Thymus (tissue), 11 donors: ENCODE measurements at regions not wholly inside any gene's neighbourhood (a gene's known extent, or its start where the extent isn't known, plus 50 kb on each side); places are given as distances from the start of the nearest gene placed in this dataset.
"Not testable (repeated sequence)": the region's sequence is repeated elsewhere in the genome, so short reads cannot be mapped to it uniquely, and the experiment has no call there.

ENCODE experiments used
- DNase-seq, 9 donors: peaks; one replicate each; pipeline ENCODE4 v3.0.0-alpha.2; 2013; ENCODE audit warnings: low spot score in 9 of 9, low read depth in 6 of 9, missing footprints in 1 of 9
- H3K27ac ChIP-seq, 2 donors: one replicate each; pipeline ENCODE4 v1.5.1; 2013; ENCODE audit warnings: control low read depth in 1 of 2, low read depth in 1 of 2, low read length in 1 of 2, mild to moderate bottlenecking in 1 of 2, moderate library complexity in 1 of 2
- H3K27me3 ChIP-seq, 2 donors: one replicate each; pipeline ENCODE4 v1.5.1; 2013; ENCODE audit warnings: low read length in 1 of 2; ENCODE audit not compliant: control insufficient read depth in 2 of 2, insufficient read depth in 1 of 2
- H3K36me3 ChIP-seq, 2 donors: one replicate each; pipeline ENCODE4 v1.5.1; 2013; ENCODE audit warnings: low read length in 1 of 2, mild to moderate bottlenecking in 1 of 2, moderate library complexity in 1 of 2; ENCODE audit not compliant: control insufficient read depth in 2 of 2, insufficient read depth in 2 of 2
- H3K4me1 ChIP-seq, 2 donors: one replicate each; pipeline ENCODE4 v1.5.1; 2013; ENCODE audit warnings: low read length in 2 of 2; ENCODE audit not compliant: control insufficient read depth in 2 of 2, insufficient read depth in 2 of 2
- H3K4me3 ChIP-seq, 2 donors: one replicate each; pipeline ENCODE4 v1.5.1; 2013; ENCODE audit warnings: low read length in 2 of 2, control low read depth in 1 of 2, mild to moderate bottlenecking in 1 of 2
- H3K9me3 ChIP-seq, 2 donors: one replicate each; pipeline ENCODE4 v1.5.1; 2013; ENCODE audit warnings: low read length in 1 of 2, mild to moderate bottlenecking in 1 of 2; ENCODE audit not compliant: control insufficient read depth in 2 of 2, insufficient read depth in 1 of 2
- WGBS: extraction: QIAGEN DNeasy Blood & Tissue Kit; methylation state at CpG from one replicate; pipeline ENCODE4 v1.1.7; 2013; 5-methylcytosine and 5-hydroxymethylcytosine counted together
- donor health status: healthy.

DNA sequence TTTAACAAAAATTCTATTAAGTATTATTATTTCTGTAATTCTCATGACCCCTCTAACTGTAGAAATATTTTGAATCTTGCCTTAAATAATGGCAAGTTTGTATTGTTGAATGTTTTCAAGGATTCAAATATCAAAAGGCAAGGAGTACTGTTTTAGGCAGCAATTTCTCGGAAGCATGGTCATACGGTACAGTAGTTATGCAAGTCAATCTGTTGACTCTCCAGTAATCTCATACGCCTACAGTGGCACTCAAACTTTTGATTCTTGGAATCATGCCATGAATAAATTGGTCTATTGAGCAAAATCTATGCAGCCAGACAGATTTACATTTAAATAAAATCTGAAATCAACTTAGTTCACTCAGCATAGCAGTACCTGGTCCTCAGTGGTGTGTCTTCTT is 139.6 kb upstream of the FAM47C start:
- no peaks in the 10 kb centered on the region for H3K36me3 ChIP-seq
- DNase-seq = no peak
- H3K27me3 ChIP-seq = no peaks in the 10 kb centered on the region
- no peaks in the 10 kb centered on the region for H3K4me1 ChIP-seq
- H3K9me3 ChIP-seq = no peaks in the 10 kb centered on the region
- no peak overlapping the region for H3K27ac ChIP-seq
- no peak overlapping the region for H3K4me3 ChIP-seq
- 89% methylated on average over 3 of the region's 3 CpGs for WGBS

DNA sequence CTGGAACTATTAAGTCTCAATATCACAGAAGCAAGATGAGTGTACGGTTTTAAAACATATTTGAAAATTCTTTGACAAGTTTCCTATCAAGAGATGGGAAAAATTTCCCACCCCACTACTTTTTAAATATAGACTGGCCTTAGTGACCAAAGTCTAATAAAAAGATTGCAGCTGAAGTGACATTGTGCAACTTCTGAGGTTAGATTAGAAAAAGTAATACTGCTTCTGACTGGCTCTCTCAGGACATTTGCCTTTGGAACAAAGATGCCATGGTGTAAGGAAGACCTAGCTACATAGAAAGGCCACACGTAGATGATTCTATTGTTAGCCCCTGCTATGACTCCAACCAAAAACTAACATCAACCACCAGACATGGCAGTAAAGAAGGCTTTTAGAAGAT is 138.7 kb upstream of the FAM47C start:
- H3K36me3 ChIP-seq = no peaks in the 10 kb centered on the region
- H3K4me3 ChIP-seq = no peak overlapping the region
- WGBS = 83% methylated on average over 2 of the region's 2 CpGs
- no peaks in the 10 kb centered on the region for H3K9me3 ChIP-seq
- H3K4me1 ChIP-seq = no peaks in the 10 kb centered on the region
- H3K27ac ChIP-seq = no peak overlapping the region
- no peak for DNase-seq
- H3K27me3 ChIP-seq = no peaks in the 10 kb centered on the region

DNA sequence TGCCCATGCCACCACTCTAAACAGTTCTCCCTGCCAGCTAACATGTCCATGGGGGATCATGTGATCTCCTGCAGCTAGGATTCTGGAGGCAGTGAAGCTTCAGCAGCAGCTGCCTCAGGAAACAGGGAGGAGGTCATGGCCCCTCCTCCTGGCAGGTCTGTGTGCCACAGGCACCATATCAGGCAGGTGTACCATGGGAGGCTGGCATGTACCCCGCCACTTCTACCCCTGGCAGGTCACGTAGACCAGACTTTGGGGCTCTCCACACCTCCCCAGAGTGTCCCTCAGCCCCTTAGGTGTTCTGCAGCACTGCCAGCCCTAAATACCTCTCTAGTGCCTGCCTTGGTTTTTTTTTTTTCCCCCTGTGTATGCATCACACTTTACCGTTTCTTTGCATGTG is 110.5 kb upstream of the FAM47C start:
- Histone ChIP-seq H3K9me3 (no peaks in the 10 kb centered on the region), H3K36me3 (no peaks in the 10 kb centered on the region), H3K4me3 (no peak overlapping the region), H3K27me3 (no peaks in the 10 kb centered on the region), H3K4me1 (no peaks in the 10 kb centered on the region), H3K27ac (no peak overlapping the region)
- 93% methylated on average over 3 of the region's 3 CpGs for WGBS
- no peak for DNase-seq

DNA sequence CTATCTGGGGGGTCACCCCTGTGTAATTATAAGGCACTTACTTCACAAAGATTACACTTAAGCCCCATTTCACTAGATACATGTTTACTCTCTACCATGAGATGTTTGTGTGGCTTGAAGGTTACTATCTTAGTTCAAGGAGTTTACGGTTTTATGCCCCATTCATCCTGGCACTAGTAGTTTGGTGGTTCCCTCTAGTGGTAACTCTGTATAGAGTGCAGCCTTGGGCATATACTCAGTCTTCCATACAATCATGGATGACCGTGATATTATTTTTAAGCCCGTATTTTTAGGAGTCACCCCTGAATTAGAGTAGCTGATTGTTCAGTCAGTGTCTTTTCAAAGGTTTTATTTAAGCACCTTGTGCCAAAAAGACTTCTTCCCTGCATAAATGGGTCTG is 109.9 kb upstream of the FAM47C start:
- no peaks in the 10 kb centered on the region for H3K4me1 ChIP-seq
- no peaks in the 10 kb centered on the region for H3K36me3 ChIP-seq
- H3K27ac ChIP-seq = no peak overlapping the region
- no peak for DNase-seq
- H3K4me3 ChIP-seq = no peak overlapping the region
- no peaks in the 10 kb centered on the region for H3K9me3 ChIP-seq
- H3K27me3 ChIP-seq = no peaks in the 10 kb centered on the region
- WGBS = 58% methylated on average over 3 of the region's 3 CpGs

DNA sequence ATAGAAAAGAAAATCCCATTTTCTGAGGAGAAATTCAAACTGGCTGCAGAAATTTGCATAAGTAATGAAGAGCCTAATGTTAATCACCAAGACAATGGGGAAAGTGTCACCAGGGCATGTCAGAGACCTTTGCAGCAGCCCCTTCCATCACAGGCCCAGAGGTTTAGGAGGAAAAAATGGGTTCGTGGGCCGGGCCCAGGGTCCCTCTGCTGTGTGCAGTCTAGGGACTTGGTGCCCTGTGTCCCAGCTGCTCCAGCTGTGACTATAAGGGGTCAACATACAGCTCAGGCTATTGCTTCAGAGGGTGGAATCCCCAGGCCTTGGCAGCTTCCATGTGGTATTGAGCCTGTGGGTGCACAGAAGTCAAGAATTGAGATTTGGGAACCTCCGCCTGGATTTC is 103.6 kb upstream of the FAM47C start:
- not testable (repeated sequence) for H3K36me3 ChIP-seq, H3K27me3 ChIP-seq, H3K27ac ChIP-seq, H3K4me3 ChIP-seq, H3K4me1 ChIP-seq, H3K9me3 ChIP-seq, DNase-seq
- 96% methylated on average over 3 of the region's 3 CpGs for WGBS

DNA sequence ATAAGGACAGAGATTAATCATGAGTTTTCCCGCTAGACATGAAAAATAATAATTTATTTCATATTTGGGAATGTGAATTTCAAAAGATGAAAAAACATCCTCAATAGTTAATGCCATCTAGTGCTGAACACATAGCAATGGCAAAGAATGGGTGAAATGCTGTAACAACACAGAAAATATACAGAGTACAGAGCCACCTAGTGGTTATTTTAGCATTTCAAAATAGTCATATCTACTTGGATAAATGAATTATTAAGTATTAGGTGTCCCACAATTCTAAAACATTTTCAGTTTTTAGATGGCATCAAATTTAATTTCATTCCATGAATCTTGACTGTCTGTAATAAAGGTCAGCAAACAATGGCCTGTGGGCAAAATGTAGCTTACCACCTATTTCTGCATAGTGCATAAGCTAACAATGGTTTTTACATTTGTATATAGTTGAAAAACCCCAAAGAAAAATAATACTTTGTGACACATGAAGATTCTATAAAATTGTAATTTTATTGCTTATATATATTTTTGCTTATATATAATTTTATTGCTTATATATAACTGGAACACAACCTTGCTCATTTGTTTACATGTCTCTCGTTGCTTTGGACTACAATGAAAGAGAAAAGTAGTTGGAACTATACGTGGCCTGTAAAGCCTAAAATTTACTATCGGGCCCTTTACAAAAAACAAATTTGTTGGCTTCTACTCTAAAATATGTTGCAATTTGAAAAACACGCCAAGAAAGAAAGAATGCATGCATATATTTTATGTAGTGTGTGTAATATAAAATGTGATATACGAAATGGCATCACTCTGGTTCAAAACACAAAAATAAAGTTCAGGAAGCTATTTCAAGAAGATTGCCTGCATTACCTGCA is 99.1 kb upstream of the FAM47C start:
- Histone ChIP-seq H3K27me3 (no peaks in the 10 kb centered on the region), H3K4me3 (no peak overlapping the region), H3K36me3 (no peaks in the 10 kb centered on the region), H3K4me1 (no peaks in the 10 kb centered on the region), H3K27ac (no peak overlapping the region), H3K9me3 (no peaks in the 10 kb centered on the region)
- WGBS = 72% methylated on average over 6 of the region's 6 CpGs
- DNase-seq = peak in 1 of 9 donors; percentile 7

DNA sequence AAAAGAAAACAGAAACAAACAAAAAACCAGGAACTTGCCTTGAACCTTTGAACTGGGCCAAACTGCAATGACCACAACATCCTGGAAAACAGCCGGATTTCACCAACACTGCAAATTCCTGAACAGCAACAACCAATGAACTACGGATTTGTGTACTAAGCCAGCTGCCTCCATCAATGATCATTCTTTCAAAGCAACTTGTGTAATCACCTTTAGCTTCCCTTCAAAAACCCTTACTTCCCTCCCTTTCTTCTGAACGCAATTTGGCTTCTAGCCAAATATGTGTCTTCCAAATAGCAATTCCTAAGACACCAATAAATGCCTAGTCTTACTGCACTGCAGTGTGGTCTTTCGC is 98.5 kb upstream of the FAM47C start:
- no peak for DNase-seq
- Histone ChIP-seq H3K4me1 (no peaks in the 10 kb centered on the region), H3K27me3 (no peaks in the 10 kb centered on the region), H3K27ac (no peak overlapping the region), H3K36me3 (no peaks in the 10 kb centered on the region), H3K4me3 (no peak overlapping the region), H3K9me3 (no peaks in the 10 kb centered on the region)
- 50% methylated on average over 4 of the region's 4 CpGs for WGBS

DNA sequence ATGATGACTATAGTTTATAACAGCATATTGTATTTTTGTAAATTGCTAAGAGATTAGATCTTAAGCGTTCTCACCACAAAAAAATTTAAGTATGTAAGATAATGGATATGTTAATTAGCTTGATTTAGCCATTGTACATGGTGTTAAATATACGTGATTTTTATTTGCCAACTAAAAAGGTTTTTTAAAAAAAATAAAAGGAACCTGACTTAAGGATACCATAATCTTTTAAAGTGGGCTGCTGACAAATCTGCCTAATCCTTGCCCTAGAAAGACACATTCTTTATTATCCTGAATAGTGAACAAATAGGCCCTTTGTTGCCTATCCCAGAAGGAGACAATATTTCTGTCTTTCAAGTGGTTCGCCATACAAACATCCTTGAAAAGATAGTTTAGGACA is 94.6 kb upstream of the FAM47C start:
- WGBS = 95% methylated on average over 3 of the region's 3 CpGs
- Histone ChIP-seq H3K9me3 (no peaks in the 10 kb centered on the region), H3K4me1 (no peaks in the 10 kb centered on the region), H3K36me3 (no peaks in the 10 kb centered on the region), H3K4me3 (no peak overlapping the region), H3K27ac (no peak overlapping the region), H3K27me3 (no peaks in the 10 kb centered on the region)
- no peak for DNase-seq

DNA sequence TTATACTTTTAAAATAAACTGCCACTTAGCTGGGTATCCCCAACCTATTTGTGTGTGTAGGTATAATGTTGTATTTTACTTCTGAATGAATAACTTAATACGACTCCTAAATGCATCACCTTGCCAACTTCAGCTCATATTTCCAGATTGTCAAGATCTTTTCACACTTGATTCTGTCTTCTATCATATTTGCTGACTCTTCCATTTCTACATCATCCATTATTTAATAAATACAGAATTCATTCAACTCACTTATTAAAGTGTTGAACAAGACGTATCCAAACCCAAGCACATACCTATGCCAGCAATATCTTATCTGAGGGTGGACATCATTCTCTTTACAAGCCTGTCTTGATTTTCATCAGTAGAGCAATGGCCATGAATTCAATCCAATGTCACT is 91.2 kb upstream of the FAM47C start:
- WGBS = 88% methylated on average over 2 of the region's 2 CpGs

More for the DNA sequence above, 91.2 kb upstream of the FAM47C start:
- no peak for DNase-seq
- Histone ChIP-seq H3K27ac (no peak overlapping the region), H3K4me1 (no peaks in the 10 kb centered on the region), H3K4me3 (no peak overlapping the region), H3K9me3 (no peaks in the 10 kb centered on the region), H3K36me3 (no peaks in the 10 kb centered on the region), H3K27me3 (no peaks in the 10 kb centered on the region)
